GM18498 (cell line): ENCODE measurements at regions not wholly inside any gene's neighbourhood (a gene's known extent, or its start where the extent isn't known, plus 50 kb on each side); places are given as distances from the start of the nearest gene placed in this dataset.

Experiments
- ATAC-seq: cut with Tn5 transposase; IDR thresholded peaks from one replicate; pipeline ENCODE4 v1.9.1; 2021; ENCODE audit warnings: mild to moderate bottlenecking, moderate library complexity; ENCODE audit not compliant: unreplicated experiment

- no peak for ATAC-seq
These were observed 117.8 kb upstream of the NXT1 start for GRCh38 chr20:23232679-23233308.

- ATAC-seq: no peak
These were observed 118.4 kb upstream of the NXT1 start for GRCh38 chr20:23232219-23232581.

GRCh38 chr20:23231561-23232218 is 118.9 kb upstream of the NXT1 start:
- no peak for ATAC-seq

- no peak for ATAC-seq
These were observed 119.7 kb upstream of the NXT1 start for GRCh38 chr20:23230766-23231385.

- ATAC-seq: no peak
These were observed 120.6 kb upstream of the NXT1 start for GRCh38 chr20:23229989-23230388.

GRCh38 chr20:23228912-23229311 is 121.7 kb upstream of the NXT1 start:
- no peak for ATAC-seq

- no peak for ATAC-seq
These were observed 122.6 kb upstream of the NXT1 start for GRCh38 chr20:23227976-23228375.

GRCh38 chr20:23227274-23227673 is 123.3 kb upstream of the NXT1 start:
- ATAC-seq: no peak

GRCh38 chr20:23226612-23227265 is 123.9 kb upstream of the NXT1 start:
- no peak for ATAC-seq

- ATAC-seq: no peak
These were observed 125.1 kb upstream of the NXT1 start for GRCh38 chr20:23225407-23226060.

- ATAC-seq: no peak
These were observed 125.8 kb upstream of the NXT1 start for GRCh38 chr20:23224806-23225205.

- ATAC-seq: no peak
These were observed 126.5 kb upstream of the NXT1 start for GRCh38 chr20:23223908-23224580.

GRCh38 chr20:23222531-23223200 is 127.9 kb upstream of the NXT1 start:
- no peak for ATAC-seq

- ATAC-seq: no peak
These were observed 130.9 kb upstream of the CD93 start for GRCh38 chr20:23217023-23217422.

- no peak for ATAC-seq
These were observed 129.3 kb upstream of the CD93 start for GRCh38 chr20:23215344-23215995.

GRCh38 chr20:23214903-23215302 is 128.8 kb upstream of the CD93 start:
- ATAC-seq: no peak

- ATAC-seq: no peak
These were observed 126.4 kb upstream of the CD93 start for GRCh38 chr20:23212464-23212995.

GRCh38 chr20:23212011-23212410 is 125.9 kb upstream of the CD93 start:
- no peak for ATAC-seq

GRCh38 chr20:23211164-23211563 is 125.0 kb upstream of the CD93 start:
- ATAC-seq: no peak
